ENCODE measurements at regions not wholly inside any gene's neighbourhood (a gene's known extent, or its start where the extent isn't known, plus 50 kb on each side); places are given as distances from the start of the nearest gene placed in this dataset.

DNA sequence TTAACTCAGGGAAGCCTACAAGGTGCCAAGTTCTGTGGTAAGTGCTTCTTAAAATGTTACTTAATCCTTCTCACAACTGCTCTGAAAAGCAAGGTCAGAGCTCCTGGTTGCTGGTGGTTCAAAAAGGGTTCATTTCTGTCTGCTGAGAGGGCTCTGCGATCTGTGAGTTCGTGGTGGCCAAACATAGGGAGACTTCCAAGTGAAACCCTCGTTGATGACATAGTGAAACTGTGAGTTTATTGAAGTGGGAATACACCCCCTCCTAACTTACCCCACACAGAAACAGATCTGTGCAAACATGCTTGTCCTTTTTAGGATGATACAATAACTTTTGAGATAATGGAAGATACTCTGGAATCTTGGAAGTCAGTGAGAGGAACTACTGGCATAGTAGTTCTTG lies 164.8 kb upstream of the PGRMC2 start:
- Histone ChIP-seq H3K27me3 (no peaks in the 10 kb centered on the region), H3K27ac (peak overlapping the region in 3 of 4 donors; percentile 31 to 67 (median 32)), H3K9me3 (no peaks in the 10 kb centered on the region), H3K4me1 (peaks cover 17 to 20% of the 10 kb centered on the region in 2 donors), H3K4me3 (no peak overlapping the region), H3K36me3 (no peaks in the 10 kb centered on the region)
- ATAC-seq = peak; percentile 24 to 37
- TF ChIP-seq CTCF (IDR thresholded peaks at IDR 0.05 in 4 of 5, conservative IDR thresholded peaks at IDR 0.05 in 1 of 5) = no peak
- TF ChIP-seq POLR2A (IDR thresholded peaks at IDR 0.05) = no peak
- in situ Hi-C loops (cut with MboI; ENCODE audit: low sequenced_read_pairs in 4 of 4) = loop anchor here in 2 of 4 donors (10.0 to 25.0 kb wide), 2 partner anchors 410 to 412 kb away; no protein-coding TSS in a partner anchor
- DNase-seq = no peak
- intact Hi-C loops (cut with DNase I; ENCODE audit: low total_unique reads) = loop anchor here (5.0 to 10.0 kb wide), 4 partner anchors 55 to 412 kb away; no protein-coding TSS in a partner anchor

DNA sequence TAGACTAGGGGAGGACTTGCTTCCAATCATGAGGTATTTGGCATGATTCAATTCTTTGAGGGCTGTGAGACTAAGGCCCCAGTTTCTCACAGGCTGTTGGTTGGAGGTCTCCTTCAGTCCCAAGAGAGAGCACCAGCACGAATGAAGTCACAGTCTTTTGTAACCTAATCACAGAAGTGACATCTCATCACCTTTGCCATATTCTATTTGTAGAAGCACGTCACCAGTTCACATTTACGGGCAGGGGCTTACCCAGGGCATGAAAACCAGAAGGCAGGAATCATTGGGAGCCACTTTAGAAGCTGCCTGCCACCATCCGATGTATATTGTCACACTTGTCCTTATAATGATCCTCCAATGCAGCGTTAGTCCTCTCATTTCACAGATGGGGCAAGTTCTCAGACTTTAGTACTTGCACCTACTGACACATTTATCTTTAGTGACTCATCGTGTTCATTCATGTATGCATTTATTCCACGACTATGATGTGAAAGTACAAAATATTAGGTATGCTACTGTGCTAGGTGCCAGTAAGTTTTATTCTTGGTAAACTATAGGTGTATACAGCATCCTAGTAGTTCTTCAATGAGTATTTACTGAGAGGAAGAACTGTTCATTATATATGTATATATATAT lies 163.8 kb upstream of the PGRMC2 start:
- in situ Hi-C loops (cut with MboI; ENCODE audit: low sequenced_read_pairs in 4 of 4) = loop anchor here in 2 of 4 donors (10.0 to 25.0 kb wide), 2 partner anchors 411 to 413 kb away; no protein-coding TSS in a partner anchor
- H3K4me3 ChIP-seq = no peak overlapping the region

DNA sequence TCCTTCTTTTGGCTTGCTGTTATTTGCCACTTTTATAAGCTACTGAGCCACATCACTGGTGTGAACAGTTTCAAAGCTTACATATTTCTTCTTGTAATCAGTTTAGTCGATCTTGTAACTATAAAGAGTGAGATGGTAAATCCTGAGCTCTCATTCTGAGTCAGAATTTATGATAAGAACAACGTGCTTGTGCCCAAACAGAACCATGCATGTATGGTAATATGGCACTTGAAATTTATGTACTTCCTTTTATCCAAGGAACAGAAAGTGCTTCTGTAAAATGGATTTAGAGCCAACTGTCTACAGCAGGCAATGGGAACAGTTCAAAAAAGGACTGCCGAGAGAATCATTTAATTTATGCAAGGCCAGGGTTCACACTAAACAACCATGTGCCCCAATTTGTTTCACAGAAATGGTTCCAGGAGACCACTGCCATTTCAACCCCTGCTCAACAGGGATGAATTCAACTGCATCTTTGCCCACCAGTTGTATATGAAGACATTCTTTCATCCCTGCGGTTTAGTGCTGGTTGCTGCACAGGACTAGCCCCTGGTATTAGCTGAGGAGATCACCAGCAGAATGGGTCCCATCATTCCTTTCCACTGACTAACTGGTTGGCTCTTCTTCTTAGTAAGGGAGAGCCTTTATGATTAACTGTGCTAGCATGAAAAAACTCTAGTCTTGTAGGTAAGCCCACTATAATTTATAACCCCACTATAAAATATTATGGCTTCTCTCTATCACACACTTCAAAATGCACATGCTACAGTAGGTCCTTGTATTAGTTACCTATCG lies 162.9 kb upstream of the PGRMC2 start:
- H3K27ac ChIP-seq = no peak overlapping the region
- no peak for TF ChIP-seq POLR2A (IDR thresholded peaks at IDR 0.05)
- no peak for TF ChIP-seq CTCF (IDR thresholded peaks at IDR 0.05 in 4 of 5, conservative IDR thresholded peaks at IDR 0.05 in 1 of 5)
- no peak for ATAC-seq
- no peaks in the 10 kb centered on the region for H3K27me3 ChIP-seq
- intact Hi-C loops (cut with DNase I; ENCODE audit: low total_unique reads) (loop anchor here (5.0 to 10.0 kb wide), 4 partner anchors 53 to 414 kb away; no protein-coding TSS in a partner anchor), in situ Hi-C loops (cut with MboI; ENCODE audit: low sequenced_read_pairs in 4 of 4) (loop anchor here in 2 of 4 donors (10.0 to 25.0 kb wide), 2 partner anchors 412 to 414 kb away; no protein-coding TSS in a partner anchor)
- H3K36me3 ChIP-seq = no peaks in the 10 kb centered on the region
- H3K4me3 ChIP-seq = no peak overlapping the region
- DNase-seq = no peak
- H3K9me3 ChIP-seq = no peaks in the 10 kb centered on the region
- peaks cover 17 to 20% of the 10 kb centered on the region in 2 donors for H3K4me1 ChIP-seq

More for the DNA sequence above, 163.8 kb upstream of the PGRMC2 start:
- H3K36me3 ChIP-seq = no peaks in the 10 kb centered on the region
- peaks cover 17 to 20% of the 10 kb centered on the region in 2 donors for H3K4me1 ChIP-seq
- TF ChIP-seq CTCF (IDR thresholded peaks at IDR 0.05 in 4 of 5, conservative IDR thresholded peaks at IDR 0.05 in 1 of 5) (no peak), POLR2A (IDR thresholded peaks at IDR 0.05) (no peak)
- no peaks in the 10 kb centered on the region for H3K27me3 ChIP-seq
- DNase-seq (no peak), ATAC-seq (peak in 1 of 2 donors; percentile 54)
- no peaks in the 10 kb centered on the region for H3K9me3 ChIP-seq
- intact Hi-C loops (cut with DNase I; ENCODE audit: low total_unique reads) = loop anchor here (5.0 to 10.0 kb wide), 4 partner anchors 54 to 413 kb away; no protein-coding TSS in a partner anchor
- H3K27ac ChIP-seq = peak overlapping the region in 2 of 4 donors; percentile 0 to 32

GRCh38 chr4:128449251-128449650 lies 161.6 kb upstream of the PGRMC2 start:
- H3K4me1 ChIP-seq = peaks cover 17 to 20% of the 10 kb centered on the region in 2 donors
- no peaks in the 10 kb centered on the region for H3K9me3 ChIP-seq
- TF ChIP-seq POLR2A (IDR thresholded peaks at IDR 0.05) (no peak), CTCF (IDR thresholded peaks at IDR 0.05 in 4 of 5, conservative IDR thresholded peaks at IDR 0.05 in 1 of 5) (no peak)
- intact Hi-C loops (cut with DNase I; ENCODE audit: low total_unique reads) (no loop called here), in situ Hi-C loops (cut with MboI; ENCODE audit: low sequenced_read_pairs in 4 of 4) (no loop called here)
- H3K27ac ChIP-seq = no peak overlapping the region
- H3K4me3 ChIP-seq = no peak overlapping the region
- no peak for DNase-seq
- ATAC-seq = no peak
- H3K36me3 ChIP-seq = no peaks in the 10 kb centered on the region
- no peaks in the 10 kb centered on the region for H3K27me3 ChIP-seq

All from gastrocnemius medialis (tissue), 4 donors.